Stromal cell of bone marrow (primary cell): ENCODE measurements at regions not wholly inside any gene's neighbourhood (a gene's known extent, or its start where the extent isn't known, plus 50 kb on each side); places are given as distances from the start of the nearest gene placed in this dataset.
"Not testable (repeated sequence)": the region's sequence is repeated elsewhere in the genome, so short reads cannot be mapped to it uniquely, and the experiment has no call there.

ENCODE experiments used
- DNase-seq: peaks from one replicate; pipeline ENCODE4 v3.0.0-alpha.2; 2012; ENCODE audit warnings: low read depth

- DNase-seq: peak; percentile 69
Measured at GRCh38 chr5:111976705-111977435, 219.9 kb upstream of the NREP start.

- peak; percentile 40 for DNase-seq
Measured at GRCh38 chr5:111975133-111975532, 218.1 kb upstream of the NREP start.

GRCh38 chr5:111973961-111974360 lies 217.0 kb upstream of the NREP start:
- DNase-seq: no peak

GRCh38 chr5:111972548-111972947 lies 215.6 kb upstream of the NREP start:
- DNase-seq: no peak

GRCh38 chr5:111972080-111972479 lies 215.1 kb upstream of the NREP start:
- DNase-seq: no peak

- DNase-seq: peak; percentile 49
Measured at GRCh38 chr5:111968459-111968858, 211.5 kb upstream of the NREP start.

- no peak for DNase-seq
Measured at GRCh38 chr5:111967463-111967862, 210.5 kb upstream of the NREP start.

- DNase-seq: no peak
Measured at GRCh38 chr5:111966290-111966689, 209.3 kb upstream of the NREP start.

- DNase-seq: no peak
Measured at GRCh38 chr5:111963555-111963954, 206.6 kb upstream of the NREP start.

- no peak for DNase-seq
Measured at GRCh38 chr5:111962906-111963305, 205.9 kb upstream of the NREP start.

- no peak for DNase-seq
Measured at GRCh38 chr5:111961862-111962261, 204.9 kb upstream of the NREP start.

- no peak for DNase-seq
Measured at GRCh38 chr5:111960476-111961215, 203.7 kb upstream of the NREP start.

GRCh38 chr5:111958851-111959250 lies 201.9 kb upstream of the NREP start:
- DNase-seq: no peak

- DNase-seq: not testable (repeated sequence)
Measured at GRCh38 chr5:111956765-111957164, 199.8 kb upstream of the NREP start.

GRCh38 chr5:111954516-111955395 lies 197.8 kb upstream of the NREP start:
- no peak for DNase-seq

- no peak for DNase-seq
Measured at GRCh38 chr5:111953351-111954127, 196.5 kb upstream of the NREP start.

GRCh38 chr5:111952555-111952954 lies 195.6 kb upstream of the NREP start:
- no peak for DNase-seq

- no peak for DNase-seq
Measured at GRCh38 chr5:111950660-111951059, 193.7 kb upstream of the NREP start.

- peak; percentile 89 for DNase-seq
Measured at GRCh38 chr5:111948092-111948841, 191.3 kb upstream of the NREP start.

GRCh38 chr5:111946556-111946955 lies 189.6 kb upstream of the NREP start:
- no peak for DNase-seq

- no peak for DNase-seq
Measured at GRCh38 chr5:111945535-111945934, 188.5 kb upstream of the NREP start.
